Caki2 (cell line): ENCODE measurements at regions not wholly inside any gene's neighbourhood (a gene's known extent, or its start where the extent isn't known, plus 50 kb on each side); places are given as distances from the start of the nearest gene placed in this dataset.
"Not testable (repeated sequence)": the region's sequence is repeated elsewhere in the genome, so short reads cannot be mapped to it uniquely, and the experiment has no call there.

Source experiments
- DNase-seq: peaks from one replicate; pipeline ENCODE4 v3.0.0-alpha.2; 2015; ENCODE audit warnings: low read depth
- in situ Hi-C: cut with HindIII; loops from 2 replicates; pipeline ENCODE4 v1.10.0; 2016; ENCODE audit warnings: low sequenced_read_pairs, low pct_unique_long_range_greater_than_20kb, mixed read lengths

- in situ Hi-C loops, DNase-seq: not testable (repeated sequence)
Measured at GRCh38 chr1:147348592-147348991, 106.1 kb downstream of the CHD1L start.

- in situ Hi-C loops, result no loop called here
- no peak for DNase-seq
Measured at GRCh38 chr1:147349533-147349932, 107.0 kb downstream of the CHD1L start.

- DNase-seq, result no peak
- in situ Hi-C loops, result no loop called here
Measured at GRCh38 chr1:147351140-147351835, 108.8 kb downstream of the CHD1L start.

- DNase-seq, result no peak
- in situ Hi-C loops, result no loop called here
Measured at GRCh38 chr1:147377263-147378246, 135.1 kb downstream of the CHD1L start.

- in situ Hi-C loops, result no loop called here
Measured at GRCh38 chr1:147379889-147380288, 137.4 kb downstream of the CHD1L start.

GRCh38 chr1:147384804-147385203 lies 142.3 kb downstream of the CHD1L start:
- DNase-seq, result no peak
- in situ Hi-C loops, result no loop called here

More at GRCh38 chr1:147379889-147380288, 137.4 kb downstream of the CHD1L start:
- DNase-seq, result no peak

- no peak for DNase-seq
- in situ Hi-C loops, result no loop called here
Measured at GRCh38 chr1:147388969-147389368, 146.5 kb downstream of the CHD1L start.

- in situ Hi-C loops, result no loop called here
Measured at GRCh38 chr1:147389532-147390184, 147.2 kb downstream of the CHD1L start.

GRCh38 chr1:147390185-147390542 lies 147.7 kb downstream of the CHD1L start:
- in situ Hi-C loops, result no loop called here
- peak; percentile 2 for DNase-seq

More at GRCh38 chr1:147389532-147390184, 147.2 kb downstream of the CHD1L start:
- DNase-seq, result peak; percentile 35

GRCh38 chr1:147391114-147391513 lies 148.6 kb downstream of the CHD1L start:
- in situ Hi-C loops, result no loop called here
- no peak for DNase-seq

- in situ Hi-C loops, DNase-seq: not testable (repeated sequence)
Measured at GRCh38 chr1:147402326-147403045, 138.8 kb upstream of the BCL9 start.

- DNase-seq, in situ Hi-C loops: not testable (repeated sequence)
Measured at GRCh38 chr1:147404344-147404743, 137.0 kb upstream of the BCL9 start.

- in situ Hi-C loops, result no loop called here
- no peak for DNase-seq
Measured at GRCh38 chr1:147409886-147410285, 131.4 kb upstream of the BCL9 start.

GRCh38 chr1:147413110-147413605 lies 128.1 kb upstream of the BCL9 start:
- DNase-seq, result no peak
- in situ Hi-C loops, result no loop called here

GRCh38 chr1:147414505-147415163 lies 126.7 kb upstream of the BCL9 start:
- DNase-seq, result no peak
- in situ Hi-C loops, result no loop called here

- DNase-seq, result no peak
- in situ Hi-C loops, result no loop called here
Measured at GRCh38 chr1:147417024-147417423, 124.3 kb upstream of the BCL9 start.

GRCh38 chr1:147423100-147423827 lies 118.0 kb upstream of the BCL9 start:
- DNase-seq, in situ Hi-C loops: not testable (repeated sequence)
